Myocyte (in vitro differentiated cells): ENCODE measurements at regions not wholly inside any gene's neighbourhood (a gene's known extent, or its start where the extent isn't known, plus 50 kb on each side); places are given as distances from the start of the nearest gene placed in this dataset.
"Not testable (repeated sequence)": the region's sequence is repeated elsewhere in the genome, so short reads cannot be mapped to it uniquely, and the experiment has no call there.

ENCODE experiments used
- DNase-seq: peaks from one replicate; pipeline ENCODE4 v3.0.0-alpha.2; 2012; ENCODE audit warnings: low read depth

DNA sequence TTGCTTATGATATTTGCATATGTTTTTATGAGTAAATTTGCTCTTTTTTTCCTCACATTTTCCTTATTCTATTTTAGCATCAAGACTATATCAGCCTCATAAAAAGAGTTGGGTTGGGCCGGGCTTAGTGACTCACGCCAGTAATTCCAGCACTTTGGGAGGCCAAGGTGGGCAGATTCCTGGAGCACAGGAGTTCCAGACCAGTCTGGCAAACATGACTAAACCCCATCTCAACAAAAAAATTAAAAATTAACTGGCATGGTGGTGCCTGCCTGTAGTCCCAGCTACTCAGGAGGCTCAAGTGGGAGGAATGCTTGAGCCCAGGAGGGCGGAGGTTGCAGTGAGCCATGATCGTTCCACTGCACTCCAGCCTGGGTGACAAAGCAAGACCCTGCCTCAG, 148.8 kb upstream of the ANO5 start:
- no peak for DNase-seq

DNA sequence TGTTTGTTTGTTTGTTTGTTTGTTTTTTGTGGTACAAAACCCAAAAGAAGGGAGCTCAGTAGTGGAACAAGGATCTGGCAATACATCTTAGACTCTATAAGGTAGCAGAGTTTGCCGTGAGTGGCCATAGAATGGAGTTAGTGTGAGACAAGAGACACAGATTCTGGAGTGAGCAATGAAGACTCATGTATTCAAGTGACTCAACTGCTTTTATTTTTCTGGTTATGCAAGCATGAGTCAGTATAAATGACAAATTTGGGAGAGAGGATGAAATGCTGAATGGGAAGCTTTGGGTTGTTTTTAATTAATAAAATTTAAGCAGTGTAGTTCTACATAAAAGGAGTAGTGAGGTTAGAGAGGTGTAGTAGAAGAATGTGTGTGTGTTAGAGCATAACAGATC, 143.6 kb upstream of the ANO5 start:
- DNase-seq: no peak

DNA sequence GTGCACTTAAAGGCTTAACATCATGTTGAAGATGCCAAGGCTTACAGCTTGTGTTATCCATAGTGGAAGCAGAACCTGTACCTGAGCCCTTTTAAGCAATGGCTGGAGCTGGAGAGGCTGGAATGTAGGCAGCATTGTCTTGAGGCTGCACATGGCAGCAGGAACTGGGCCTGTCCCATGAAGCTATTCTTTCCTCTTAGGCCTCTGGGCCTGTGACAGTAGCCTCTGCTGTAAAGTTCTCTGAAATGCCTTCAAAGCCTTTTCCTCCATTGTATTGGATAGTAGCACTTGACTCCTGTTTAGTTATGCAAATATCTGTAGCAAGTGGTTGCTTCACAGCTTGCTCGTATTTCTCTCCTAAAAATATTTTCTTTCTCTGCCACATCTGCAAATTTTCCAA, 127.4 kb upstream of the ANO5 start:
- DNase-seq: no peak

DNA sequence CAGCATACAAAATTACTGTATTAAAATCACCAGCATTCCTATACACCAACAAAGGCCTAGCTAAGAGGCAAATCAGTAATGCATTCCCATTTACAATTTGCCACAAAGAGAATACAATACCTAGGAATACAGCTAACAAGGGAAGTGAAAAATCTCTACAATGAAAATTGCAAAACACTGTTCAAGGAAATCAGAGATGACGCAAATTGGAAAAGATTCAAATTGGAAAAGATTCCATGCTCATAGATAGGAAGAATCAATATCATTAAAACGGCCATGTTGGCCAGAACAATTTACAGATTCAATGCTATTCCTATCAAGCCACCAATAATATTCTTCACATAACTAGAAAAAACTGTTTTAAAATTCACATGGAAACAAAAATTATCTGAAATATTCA, 123.0 kb upstream of the ANO5 start:
- no peak for DNase-seq

DNA sequence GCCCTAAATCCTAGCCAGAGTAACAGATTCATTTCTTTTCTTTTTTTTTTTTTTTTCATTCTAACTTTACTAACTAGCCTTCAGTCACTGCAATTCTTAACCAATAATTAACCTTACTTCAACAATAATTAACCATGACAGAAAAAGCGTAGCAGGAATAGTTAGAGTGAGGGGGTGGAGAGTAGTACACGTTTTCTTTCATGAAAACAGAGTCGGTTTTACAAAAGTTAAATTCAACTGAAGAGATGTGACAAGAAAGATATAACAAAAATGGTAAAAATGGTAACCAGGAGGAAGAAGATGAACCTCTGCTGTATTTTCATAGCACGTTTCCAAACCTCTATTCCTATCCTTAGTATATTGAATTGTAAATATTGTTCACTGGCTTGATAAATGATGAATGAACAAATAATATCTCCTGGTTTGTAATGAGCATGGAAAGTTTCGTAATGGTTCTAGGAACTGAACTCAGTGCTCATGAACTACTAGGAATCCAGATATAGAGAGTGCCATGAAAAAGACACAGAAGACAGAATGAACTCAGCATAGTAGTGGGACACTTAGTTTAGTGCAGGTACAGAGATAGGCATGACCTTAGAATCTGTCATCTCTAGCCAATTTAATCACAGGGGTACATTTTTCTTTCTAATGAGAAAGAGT, 116.5 kb upstream of the ANO5 start:
- no peak for DNase-seq

DNA sequence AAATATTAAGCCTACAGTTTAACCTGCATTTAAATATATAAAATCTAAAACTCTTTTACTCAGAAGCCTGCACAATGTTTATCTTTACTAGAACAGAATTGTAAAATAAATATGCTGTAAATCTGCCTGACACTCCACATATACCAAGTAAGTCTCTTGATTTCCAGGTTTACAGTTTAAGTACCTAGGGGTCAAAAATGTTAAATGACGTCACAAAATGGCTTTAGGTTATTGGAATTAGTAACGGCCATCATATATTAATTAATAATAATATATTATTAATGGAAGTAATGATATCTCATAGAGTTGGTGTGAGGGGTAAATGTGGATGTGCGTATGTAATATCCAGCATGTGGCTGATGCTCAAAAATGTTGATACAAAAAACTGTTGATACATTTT, 114.8 kb upstream of the ANO5 start:
- DNase-seq: no peak

DNA sequence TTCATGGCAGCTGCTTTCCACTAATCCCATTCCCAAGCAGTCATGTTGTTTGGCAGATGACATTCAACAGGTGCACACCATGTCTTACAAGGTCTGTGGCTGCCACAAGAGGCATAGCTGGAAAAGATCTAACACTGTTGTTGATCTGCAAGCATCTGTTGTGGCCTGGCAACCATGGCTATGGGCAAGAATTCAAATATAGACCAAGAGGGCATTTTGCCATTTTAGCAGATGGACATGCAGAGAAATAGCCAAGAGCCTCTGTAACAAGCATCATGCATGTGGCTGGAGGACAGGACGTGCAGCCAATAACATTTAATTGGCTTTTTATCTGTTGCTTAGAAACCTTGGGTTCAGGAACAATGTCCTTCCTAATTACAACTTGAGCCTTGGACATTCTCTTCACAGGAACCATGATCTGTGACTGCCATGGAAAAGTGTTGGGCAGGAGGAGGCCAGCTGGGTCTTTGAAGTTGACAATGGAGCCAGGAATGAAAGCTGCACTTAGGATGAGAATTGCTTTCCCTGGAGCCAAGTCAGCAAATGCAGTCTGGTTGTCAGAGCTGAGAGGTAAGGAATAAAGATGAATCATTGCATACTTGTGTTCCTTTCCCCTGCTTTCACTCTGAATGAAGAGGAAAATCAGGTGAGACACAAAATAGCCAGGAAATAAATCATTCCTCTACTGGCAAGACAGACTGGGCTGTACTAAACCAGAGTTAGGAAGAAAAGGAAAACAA, 113.6 kb upstream of the ANO5 start:
- DNase-seq: peak; percentile 71

DNA sequence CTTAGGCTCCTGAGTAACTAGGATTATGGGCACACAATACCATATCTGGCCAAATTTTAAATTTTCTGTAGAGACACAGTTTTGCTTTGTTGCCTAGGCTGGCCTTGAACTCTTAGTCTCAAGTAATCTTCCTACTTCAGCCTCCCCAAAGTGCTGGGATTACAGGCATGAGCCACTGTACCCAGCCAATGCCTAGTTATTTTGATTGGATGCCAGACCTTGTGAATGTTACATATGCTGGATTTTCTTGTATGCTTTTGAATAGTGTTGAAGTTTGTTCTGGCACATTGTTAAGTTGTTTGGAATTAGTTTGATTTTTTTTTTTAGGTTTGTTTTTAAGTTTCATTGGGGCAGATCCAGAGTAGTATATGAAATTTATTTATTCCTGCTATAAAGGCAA, 110.7 kb upstream of the ANO5 start:
- DNase-seq: no peak

DNA sequence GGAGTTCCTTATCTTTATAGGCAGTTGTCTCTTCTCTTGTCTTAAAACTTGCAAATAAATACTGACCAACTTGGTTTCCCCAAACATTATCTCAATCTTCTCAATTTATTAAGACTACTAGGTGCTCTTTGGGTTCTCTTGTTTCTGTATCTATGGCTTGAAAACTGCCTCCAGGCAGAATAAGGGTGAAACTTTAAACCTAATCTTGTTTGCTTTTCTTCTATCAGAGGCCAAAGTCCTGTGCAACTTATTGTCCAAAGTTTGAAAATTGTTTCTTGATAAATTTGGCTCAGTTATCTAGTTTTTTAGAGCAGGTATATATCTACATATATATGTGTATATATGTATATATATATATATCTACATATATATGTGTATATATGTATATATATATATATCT, 110.1 kb upstream of the ANO5 start:
- no peak for DNase-seq

DNA sequence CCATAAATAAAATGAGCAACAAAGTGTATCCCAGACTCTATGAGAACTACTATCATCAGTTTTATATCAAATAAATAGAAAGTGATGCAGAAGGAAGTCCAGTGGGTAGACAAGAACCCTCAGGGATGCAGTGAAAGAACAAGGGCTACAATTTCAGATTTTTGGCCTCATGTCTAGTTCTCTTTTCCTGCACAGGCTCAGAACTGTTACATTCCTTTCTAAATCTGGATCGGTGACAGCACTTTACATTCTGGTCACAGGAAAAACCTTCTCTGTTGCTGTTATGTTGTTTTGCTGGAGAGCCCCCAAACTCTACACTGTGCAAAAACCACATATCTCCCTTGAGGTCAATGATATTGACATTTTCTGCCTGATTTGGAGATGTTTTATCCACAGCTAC, 108.8 kb upstream of the ANO5 start:
- DNase-seq: no peak

DNA sequence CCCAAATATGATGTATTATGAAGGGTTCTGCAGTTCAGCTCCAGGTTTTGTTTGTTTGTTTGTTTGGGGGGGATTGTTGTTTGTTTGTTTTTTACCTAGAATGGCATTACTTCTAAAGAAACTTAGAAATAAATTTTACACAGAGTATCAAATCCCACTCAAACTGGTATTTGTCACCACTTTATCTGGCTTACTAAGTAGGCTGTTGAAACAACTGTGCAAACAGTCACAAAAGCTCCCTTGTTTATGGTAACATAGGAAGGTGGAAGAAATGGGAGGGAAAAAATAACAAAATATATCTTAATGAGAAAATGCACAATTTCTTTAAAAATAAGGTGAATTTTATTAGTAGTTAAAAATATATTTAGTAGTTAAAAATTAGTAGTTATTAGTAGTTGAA, 108.3 kb upstream of the ANO5 start:
- DNase-seq: no peak

DNA sequence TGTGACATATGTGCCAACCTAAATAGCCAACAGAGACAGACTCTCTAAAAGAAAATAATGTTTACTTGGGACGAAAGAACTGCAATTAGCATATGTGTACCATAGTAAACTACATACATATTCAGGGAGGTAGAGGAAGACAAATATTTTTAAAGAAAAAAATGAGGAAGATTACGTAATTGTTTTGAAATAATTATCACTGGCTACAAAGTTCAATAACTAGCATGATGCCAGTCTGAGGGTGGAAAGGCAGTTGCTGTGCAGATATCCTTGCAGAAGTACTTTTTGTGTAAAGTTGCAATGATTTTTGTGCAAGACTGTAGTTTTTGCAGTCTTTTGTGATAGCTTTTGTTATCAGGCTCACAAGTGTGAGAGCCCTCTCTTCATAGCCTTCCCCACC, 103.3 kb upstream of the ANO5 start:
- no peak for DNase-seq

DNA sequence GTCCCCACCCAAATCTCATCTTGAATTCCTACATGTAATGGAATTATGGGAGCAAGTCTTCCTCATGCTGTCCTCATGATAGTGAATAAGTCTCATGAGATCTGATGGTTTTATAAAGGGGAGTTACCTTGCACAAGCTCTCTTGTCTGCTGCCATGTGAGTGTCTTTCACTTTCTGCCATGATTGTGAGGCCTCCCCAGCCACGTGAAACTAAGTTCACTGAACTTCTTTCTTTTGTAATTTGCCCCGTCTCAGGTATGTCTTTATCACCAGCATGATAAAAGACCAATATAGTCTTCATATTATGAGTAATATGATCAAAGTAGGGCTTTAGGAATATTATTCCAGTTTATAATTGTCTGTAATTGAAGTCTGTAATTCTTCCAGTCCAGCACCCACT, 86.3 kb upstream of the ANO5 start:
- no peak for DNase-seq

DNA sequence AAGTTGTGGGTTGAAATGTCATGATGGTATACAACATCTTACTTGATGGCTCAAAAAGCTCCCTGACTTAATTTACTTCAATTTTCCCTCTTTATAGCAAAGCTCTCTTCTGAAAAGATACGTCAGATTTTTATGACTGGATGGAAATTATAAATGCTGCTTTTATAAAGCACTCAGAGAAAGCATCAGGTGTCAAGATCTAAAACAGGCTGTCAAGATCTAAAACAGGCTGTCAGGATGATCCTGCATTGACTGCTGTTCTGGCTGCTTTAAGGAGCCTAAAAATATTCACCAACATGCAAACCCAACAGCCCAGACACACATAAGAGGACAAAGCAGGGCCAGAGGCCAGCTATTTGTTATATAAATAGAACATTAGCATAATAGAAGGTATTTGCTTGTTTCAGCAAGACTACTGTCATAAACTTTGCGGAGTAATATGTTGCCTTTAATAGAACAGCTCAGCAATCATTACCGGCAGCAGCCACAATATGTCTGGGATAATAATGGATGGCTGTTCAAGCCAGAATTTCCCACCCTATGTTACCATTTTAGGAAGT, 77.3 kb upstream of the ANO5 start:
- DNase-seq: peak; percentile 23

DNA sequence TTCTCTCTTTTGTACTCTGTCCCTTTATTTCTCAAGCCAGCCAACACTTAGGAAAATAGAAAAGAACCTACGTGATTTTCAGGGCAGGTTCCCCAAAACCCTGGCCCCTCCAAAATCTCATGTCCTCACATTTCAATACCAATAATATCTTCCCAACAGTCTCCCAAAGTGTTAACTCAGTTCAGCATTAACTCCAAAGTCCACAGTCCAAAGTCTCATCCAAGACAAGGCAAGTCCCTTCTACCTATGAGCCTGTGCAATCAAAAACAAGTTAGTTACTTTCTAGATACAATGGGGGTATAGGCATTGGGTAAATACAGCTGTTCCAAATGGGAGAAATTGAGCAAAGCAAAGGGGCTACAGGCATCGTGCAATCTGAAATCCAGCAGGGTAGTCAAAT, 64.9 kb upstream of the ANO5 start:
- DNase-seq: not testable (repeated sequence)

DNA sequence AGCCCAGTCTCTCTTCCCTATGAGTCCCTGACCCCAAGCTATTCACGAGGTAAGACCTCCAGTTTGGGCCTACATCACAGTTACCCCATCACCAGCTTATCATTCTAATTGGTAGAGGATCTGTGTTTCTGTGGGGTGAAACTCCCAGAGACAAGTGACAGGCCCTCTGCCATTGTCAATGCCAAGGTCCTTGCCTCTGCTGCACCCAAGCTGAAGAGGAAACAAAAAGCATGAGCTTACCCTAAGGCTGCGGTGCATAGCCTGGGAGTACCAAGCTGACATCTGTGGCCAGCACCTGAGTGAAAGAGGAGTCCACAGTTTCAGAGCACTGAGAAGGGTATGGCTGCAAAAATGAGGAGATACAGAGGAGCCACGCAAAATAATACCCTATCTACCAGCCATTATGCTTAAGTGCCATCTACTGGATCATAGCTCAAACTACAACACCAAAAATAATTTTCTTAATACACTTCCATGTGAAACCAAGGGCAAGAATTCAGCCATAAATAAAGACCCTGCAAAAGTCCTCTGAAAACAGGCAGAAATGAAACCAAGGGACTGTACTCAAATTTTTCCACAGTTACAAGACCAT, 62.3 kb upstream of the ANO5 start:
- DNase-seq: no peak

DNA sequence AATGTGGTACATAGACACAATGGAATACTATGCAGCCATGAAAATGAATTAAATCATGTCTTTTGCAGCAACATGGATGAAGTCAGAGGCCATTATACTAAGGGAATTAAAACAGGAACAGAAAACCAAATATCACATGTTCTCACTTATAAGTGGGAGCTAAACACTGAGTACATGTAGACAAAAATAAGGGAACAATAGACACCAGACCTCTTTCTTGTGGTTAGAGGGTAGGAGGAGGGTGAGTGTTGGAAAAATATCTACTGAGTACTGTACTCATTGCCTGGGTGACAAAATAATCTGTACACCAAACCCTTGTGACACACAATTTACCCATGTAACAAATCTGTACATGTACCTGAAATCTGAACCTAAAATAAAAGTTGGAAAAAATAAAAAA, 59.1 kb upstream of the ANO5 start:
- no peak for DNase-seq

DNA sequence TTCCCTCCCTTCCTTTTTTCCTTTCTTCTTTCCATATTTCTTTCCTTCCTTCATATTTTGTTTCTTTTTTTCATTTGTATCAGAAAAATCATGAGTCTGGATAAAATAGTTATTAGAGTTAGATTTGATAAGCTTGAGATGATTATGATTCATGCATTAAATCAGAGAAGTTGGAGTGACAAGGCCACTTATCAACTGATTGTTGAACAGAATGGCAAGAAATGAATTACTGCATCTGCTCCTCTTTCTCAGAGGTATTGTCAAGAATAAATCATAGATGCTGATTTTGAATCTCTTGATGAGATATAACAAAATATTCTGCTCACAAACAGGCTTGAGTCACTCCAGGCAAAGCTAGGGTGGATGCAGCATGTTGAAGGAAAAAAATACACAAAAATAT, 54.6 kb upstream of the ANO5 start:
- no peak for DNase-seq
